ENCODE measurements at regions not wholly inside any gene's neighbourhood (a gene's known extent, or its start where the extent isn't known, plus 50 kb on each side); places are given as distances from the start of the nearest gene placed in this dataset.

GRCh38 chr5:71988808-71989207 is 118.5 kb upstream of the MAP1B start:
- intact Hi-C loops (cut with micrococcal nuclease): no loop called here
- no peaks in the 10 kb centered on the region for H3K36me3 ChIP-seq (ENCODE audit: control insufficient read depth, insufficient read depth, low read length)
- no peak for TF ChIP-seq CTCF (IDR thresholded peaks at IDR 0.05)
- no peaks in the 10 kb centered on the region for H3K9me3 ChIP-seq (ENCODE audit: control insufficient read depth, insufficient read depth, low read length)
- H3K27me3 ChIP-seq (ENCODE audit: control insufficient read depth, insufficient read depth, low read length): no peaks in the 10 kb centered on the region
- no peak overlapping the region for H3K4me3 Mint-ChIP-seq
- H3K27ac Mint-ChIP-seq: no peak overlapping the region
- peaks cover 3 to 5% of the 10 kb centered on the region in 2 donors for H3K27me3 Mint-ChIP-seq (ENCODE audit: low read depth in 2 of 2)
- H3K9me3 Mint-ChIP-seq: no peaks in the 10 kb centered on the region
- no peak for ATAC-seq
- no peaks in the 10 kb centered on the region for H3K4me1 Mint-ChIP-seq
- WGBS (ENCODE audit: insufficient coverage): 86% methylated on average over 1 of the region's 1 CpG
- no peak overlapping the region for H3K27ac ChIP-seq (ENCODE audit: low read length)
- H3K4me3 ChIP-seq (ENCODE audit: low read length): no peak overlapping the region
- no peaks in the 10 kb centered on the region for H3K36me3 Mint-ChIP-seq
- no peaks in the 10 kb centered on the region for H3K4me1 ChIP-seq (ENCODE audit: control insufficient read depth, insufficient read depth, low read length)
- no peak for DNase-seq

GRCh38 chr5:71993600-71993999 is 113.7 kb upstream of the MAP1B start:
- Histone ChIP-seq H3K36me3 (ENCODE audit: control insufficient read depth, insufficient read depth, low read length) (no peaks in the 10 kb centered on the region), H3K27ac (ENCODE audit: low read length) (no peak overlapping the region), H3K4me3 (ENCODE audit: low read length) (no peak overlapping the region), H3K27me3 (ENCODE audit: control insufficient read depth, insufficient read depth, low read length) (no peaks in the 10 kb centered on the region), H3K4me1 (ENCODE audit: control insufficient read depth, insufficient read depth, low read length) (no peaks in the 10 kb centered on the region), H3K9me3 (ENCODE audit: control insufficient read depth, insufficient read depth, low read length) (no peaks in the 10 kb centered on the region)
- intact Hi-C loops (cut with micrococcal nuclease): no loop called here
- peaks cover 4 to 14% of the 10 kb centered on the region in 2 donors for H3K27me3 Mint-ChIP-seq (ENCODE audit: low read depth in 2 of 2)
- no peaks in the 10 kb centered on the region for H3K9me3 Mint-ChIP-seq
- DNase-seq (no peak), ATAC-seq (no peak)
- no peak for TF ChIP-seq CTCF (IDR thresholded peaks at IDR 0.05)
- H3K36me3 Mint-ChIP-seq: no peaks in the 10 kb centered on the region
- H3K4me3 Mint-ChIP-seq: no peak overlapping the region
- H3K27ac Mint-ChIP-seq: no peak overlapping the region
- no peaks in the 10 kb centered on the region for H3K4me1 Mint-ChIP-seq
- WGBS (ENCODE audit: insufficient coverage): 83% methylated on average over 2 of the region's 3 CpGs

DNA sequence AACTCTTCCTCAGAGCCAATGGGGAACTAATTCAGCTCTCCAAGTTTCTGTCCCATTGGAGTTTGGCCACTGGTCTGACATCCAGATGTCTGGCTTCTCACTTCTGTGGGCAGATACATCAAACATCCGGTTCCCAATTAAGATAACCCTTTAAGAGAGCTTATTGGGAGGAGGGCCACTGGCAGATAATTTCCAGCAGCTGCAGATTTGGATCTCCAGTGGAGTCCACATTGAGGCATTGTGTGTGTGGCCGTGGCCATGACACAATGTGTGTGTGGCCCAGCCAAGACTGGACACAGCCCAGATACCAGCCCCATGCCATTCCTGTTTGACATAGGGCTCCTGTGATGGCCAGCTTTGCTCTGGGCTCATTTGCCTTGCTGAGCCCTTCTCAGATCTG is 110.5 kb upstream of the MAP1B start:
- Histone ChIP-seq H3K27me3 (ENCODE audit: control insufficient read depth, insufficient read depth, low read length) (no peaks in the 10 kb centered on the region), H3K4me3 (ENCODE audit: low read length) (no peak overlapping the region), H3K4me1 (ENCODE audit: control insufficient read depth, insufficient read depth, low read length) (no peaks in the 10 kb centered on the region), H3K9me3 (ENCODE audit: control insufficient read depth, insufficient read depth, low read length) (no peaks in the 10 kb centered on the region), H3K27ac (ENCODE audit: low read length) (no peak overlapping the region), H3K36me3 (ENCODE audit: control insufficient read depth, insufficient read depth, low read length) (no peaks in the 10 kb centered on the region)
- DNase-seq (no peak), ATAC-seq (no peak)
- Mint-ChIP-seq H3K9me3 (no peaks in the 10 kb centered on the region), H3K27me3 (ENCODE audit: low read depth in 2 of 2) (peaks cover 9 to 12% of the 10 kb centered on the region in 2 donors), H3K36me3 (no peaks in the 10 kb centered on the region), H3K27ac (no peak overlapping the region), H3K4me1 (no peaks in the 10 kb centered on the region), H3K4me3 (no peak overlapping the region)
- WGBS (ENCODE audit: insufficient coverage): 84% methylated on average over 2 of the region's 2 CpGs
- intact Hi-C loops (cut with micrococcal nuclease): no loop called here
- no peak for TF ChIP-seq CTCF (IDR thresholded peaks at IDR 0.05)

- Histone ChIP-seq H3K9me3 (ENCODE audit: control insufficient read depth, insufficient read depth, low read length) (no peaks in the 10 kb centered on the region), H3K27ac (ENCODE audit: low read length) (no peak overlapping the region), H3K36me3 (ENCODE audit: control insufficient read depth, insufficient read depth, low read length) (no peaks in the 10 kb centered on the region), H3K4me1 (ENCODE audit: control insufficient read depth, insufficient read depth, low read length) (no peaks in the 10 kb centered on the region), H3K4me3 (ENCODE audit: low read length) (no peak overlapping the region), H3K27me3 (ENCODE audit: control insufficient read depth, insufficient read depth, low read length) (no peaks in the 10 kb centered on the region)
- Mint-ChIP-seq H3K36me3 (no peaks in the 10 kb centered on the region), H3K4me1 (no peaks in the 10 kb centered on the region), H3K27me3 (ENCODE audit: low read depth in 2 of 2) (peaks cover 15 to 22% of the 10 kb centered on the region in 2 donors), H3K27ac (no peak overlapping the region), H3K4me3 (no peak overlapping the region), H3K9me3 (no peaks in the 10 kb centered on the region)
- TF ChIP-seq CTCF (IDR thresholded peaks at IDR 0.05): no peak
- DNase-seq: no peak
- intact Hi-C loops (cut with micrococcal nuclease): no loop called here
- no peak for ATAC-seq
These were observed 108.5 kb upstream of the MAP1B start for GRCh38 chr5:71998746-71999145.
